Neuron (in vitro differentiated cells): ENCODE measurements at regions not wholly inside any gene's neighbourhood (a gene's known extent, or its start where the extent isn't known, plus 50 kb on each side); places are given as distances from the start of the nearest gene placed in this dataset.

ENCODE experiments used
- H2AFZ ChIP-seq: one replicate; pipeline ENCODE4 v1.6.1; 2013; ENCODE audit warnings: low read depth, mild to moderate bottlenecking, inconsistent platforms, low read length, moderate library complexity
- H3K27me3 ChIP-seq: one replicate; pipeline ENCODE4 v1.6.1; 2013; ENCODE audit warnings: low read length; ENCODE audit not compliant: insufficient read depth
- H3K36me3 ChIP-seq: one replicate; pipeline ENCODE4 v1.6.1; 2013; ENCODE audit warnings: low read length; ENCODE audit not compliant: insufficient read depth
- H3K4me1 ChIP-seq: one replicate; pipeline ENCODE4 v1.6.1; 2013; ENCODE audit warnings: low read length; ENCODE audit not compliant: insufficient read depth
- H3K4me3 ChIP-seq: 2 replicates; pipeline ENCODE4 v1.5.1; 2013; ENCODE audit warnings: mild to moderate bottlenecking, low read length, moderate library complexity
- H3K9me3 ChIP-seq: one replicate; pipeline ENCODE4 v1.6.1; 2013; ENCODE audit warnings: low read length

GRCh38 chr9:38214432-38214831, 145.4 kb upstream of the SHB start:
- Histone ChIP-seq H3K27me3 (peaks cover 9% of the 10 kb centered on the region), H3K9me3 (no peaks in the 10 kb centered on the region), H3K36me3 (no peaks in the 10 kb centered on the region), H3K4me3 (no peak overlapping the region), H3K4me1 (peaks cover 6% of the 10 kb centered on the region), H2AFZ (no peak overlapping the region)

GRCh38 chr9:38213631-38214299, 144.7 kb upstream of the SHB start:
- Histone ChIP-seq H3K36me3 (no peaks in the 10 kb centered on the region), H3K4me3 (no peak overlapping the region), H2AFZ (no peak overlapping the region), H3K9me3 (no peaks in the 10 kb centered on the region), H3K27me3 (peaks cover 9% of the 10 kb centered on the region), H3K4me1 (peaks cover 6% of the 10 kb centered on the region)

GRCh38 chr9:38212016-38212415, 143.0 kb upstream of the SHB start:
- H2AFZ ChIP-seq, result no peak overlapping the region
- no peaks in the 10 kb centered on the region for H3K9me3 ChIP-seq
- no peaks in the 10 kb centered on the region for H3K36me3 ChIP-seq
- H3K27me3 ChIP-seq, result peaks cover 9% of the 10 kb centered on the region
- no peak overlapping the region for H3K4me3 ChIP-seq
- H3K4me1 ChIP-seq, result peaks cover 6% of the 10 kb centered on the region

- peaks cover 6% of the 10 kb centered on the region for H3K4me1 ChIP-seq
- peaks cover 9% of the 10 kb centered on the region for H3K27me3 ChIP-seq
- H3K4me3 ChIP-seq, result no peak overlapping the region
- H3K9me3 ChIP-seq, result no peaks in the 10 kb centered on the region
- no peaks in the 10 kb centered on the region for H3K36me3 ChIP-seq
- no peak overlapping the region for H2AFZ ChIP-seq
Observed at GRCh38 chr9:38211002-38211401, 142.0 kb upstream of the SHB start.

GRCh38 chr9:38208206-38208901, 139.3 kb upstream of the SHB start:
- Histone ChIP-seq H3K27me3 (no peaks in the 10 kb centered on the region), H3K4me3 (no peak overlapping the region), H3K4me1 (peaks cover 6% of the 10 kb centered on the region), H3K36me3 (no peaks in the 10 kb centered on the region), H2AFZ (no peak overlapping the region), H3K9me3 (no peaks in the 10 kb centered on the region)

- Histone ChIP-seq H3K4me3 (no peak overlapping the region), H3K36me3 (no peaks in the 10 kb centered on the region)
Observed at GRCh38 chr9:38207247-38207778, 138.3 kb upstream of the SHB start.

GRCh38 chr9:38205279-38205678, 136.3 kb upstream of the SHB start:
- H3K36me3 ChIP-seq, result no peaks in the 10 kb centered on the region
- H3K4me3 ChIP-seq, result no peak overlapping the region
- no peak overlapping the region for H2AFZ ChIP-seq
- no peaks in the 10 kb centered on the region for H3K27me3 ChIP-seq
- no peaks in the 10 kb centered on the region for H3K4me1 ChIP-seq
- peaks cover 3% of the 10 kb centered on the region for H3K9me3 ChIP-seq

More at GRCh38 chr9:38207247-38207778, 138.3 kb upstream of the SHB start:
- H3K4me1 ChIP-seq, result peaks cover 4% of the 10 kb centered on the region
- no peak overlapping the region for H2AFZ ChIP-seq
- H3K27me3 ChIP-seq, result no peaks in the 10 kb centered on the region
- H3K9me3 ChIP-seq, result no peaks in the 10 kb centered on the region

GRCh38 chr9:38202336-38202938, 133.4 kb upstream of the SHB start:
- no peak overlapping the region for H3K4me3 ChIP-seq
- peaks cover 3% of the 10 kb centered on the region for H3K9me3 ChIP-seq
- H3K27me3 ChIP-seq, result no peaks in the 10 kb centered on the region
- no peaks in the 10 kb centered on the region for H3K36me3 ChIP-seq
- no peaks in the 10 kb centered on the region for H3K4me1 ChIP-seq
- H2AFZ ChIP-seq, result no peak overlapping the region

- Histone ChIP-seq H3K27me3 (no peaks in the 10 kb centered on the region), H3K4me3 (no peak overlapping the region), H3K9me3 (peaks cover 3% of the 10 kb centered on the region), H3K4me1 (no peaks in the 10 kb centered on the region), H3K36me3 (no peaks in the 10 kb centered on the region), H2AFZ (no peak overlapping the region)
Observed at GRCh38 chr9:38201844-38202243, 132.8 kb upstream of the SHB start.

- no peaks in the 10 kb centered on the region for H3K36me3 ChIP-seq
- no peaks in the 10 kb centered on the region for H3K4me1 ChIP-seq
- no peak overlapping the region for H2AFZ ChIP-seq
- no peaks in the 10 kb centered on the region for H3K27me3 ChIP-seq
- peaks cover 3% of the 10 kb centered on the region for H3K9me3 ChIP-seq
- H3K4me3 ChIP-seq, result no peak overlapping the region
Observed at GRCh38 chr9:38200431-38200830, 131.4 kb upstream of the SHB start.

GRCh38 chr9:38198140-38198539, 129.1 kb upstream of the SHB start:
- H3K9me3 ChIP-seq, result peaks cover 3% of the 10 kb centered on the region
- H3K36me3 ChIP-seq, result no peaks in the 10 kb centered on the region
- H3K4me1 ChIP-seq, result no peaks in the 10 kb centered on the region
- no peak overlapping the region for H2AFZ ChIP-seq
- H3K27me3 ChIP-seq, result no peaks in the 10 kb centered on the region
- no peak overlapping the region for H3K4me3 ChIP-seq

GRCh38 chr9:38196714-38197113, 127.7 kb upstream of the SHB start:
- Histone ChIP-seq H3K9me3 (peaks cover 3% of the 10 kb centered on the region), H3K27me3 (no peaks in the 10 kb centered on the region), H3K4me1 (no peaks in the 10 kb centered on the region), H2AFZ (no peak overlapping the region), H3K36me3 (no peaks in the 10 kb centered on the region), H3K4me3 (no peak overlapping the region)

- no peaks in the 10 kb centered on the region for H3K4me1 ChIP-seq
- no peak overlapping the region for H3K4me3 ChIP-seq
- H3K36me3 ChIP-seq, result no peaks in the 10 kb centered on the region
- H3K9me3 ChIP-seq, result no peaks in the 10 kb centered on the region
- no peaks in the 10 kb centered on the region for H3K27me3 ChIP-seq
- H2AFZ ChIP-seq, result no peak overlapping the region
Observed at GRCh38 chr9:38195737-38196161, 126.7 kb upstream of the SHB start.
